Endodermal cell (in vitro differentiated cells): ENCODE measurements at regions not wholly inside any gene's neighbourhood (a gene's known extent, or its start where the extent isn't known, plus 50 kb on each side); places are given as distances from the start of the nearest gene placed in this dataset.

ENCODE experiments used
- DNase-seq: peaks from one replicate; pipeline ENCODE4 v3.0.0-alpha.2; 2017
- H3K27ac ChIP-seq: 2 replicates; pipeline ENCODE4 v1.5.1; 2013; ENCODE audit warnings: mild to moderate bottlenecking, low read depth, low read length, moderate library complexity
- H3K27me3 ChIP-seq: 2 replicates; pipeline ENCODE4 v1.6.1; 2013; ENCODE audit warnings: mild to moderate bottlenecking, low read length, moderate library complexity; ENCODE audit not compliant: insufficient read depth, control insufficient read depth, poor library complexity, severe bottlenecking
- H3K36me3 ChIP-seq: 2 replicates; pipeline ENCODE4 v1.7.0; 2013; ENCODE audit warnings: mild to moderate bottlenecking, low read length, moderate library complexity; ENCODE audit not compliant: control insufficient read depth, insufficient read depth
- H3K4me1 ChIP-seq: one replicate; pipeline ENCODE4 v1.7.0; 2013; ENCODE audit warnings: low read length; ENCODE audit not compliant: control insufficient read depth, insufficient read depth
- H3K4me3 ChIP-seq: 2 replicates; pipeline ENCODE4 v1.5.1; 2013; ENCODE audit warnings: mild to moderate bottlenecking, low read length, moderate library complexity
- H3K9ac ChIP-seq: 2 replicates; pipeline ENCODE4 v1.6.1; 2013; ENCODE audit warnings: mild to moderate bottlenecking, low read length, moderate library complexity; ENCODE audit not compliant: poor library complexity, severe bottlenecking; ENCODE audit errors: extremely low read depth
- H3K9me3 ChIP-seq: 2 replicates; pipeline ENCODE4 v1.6.1; 2013; ENCODE audit warnings: mild to moderate bottlenecking, low read length, moderate library complexity; ENCODE audit not compliant: control insufficient read depth
- H3K27ac Mint-ChIP-seq: 2 replicates; pipeline ENCODE4 v1.8.0; 2020; ENCODE audit warnings: mixed read lengths
- H3K27me3 Mint-ChIP-seq: 2 replicates; pipeline ENCODE4 v1.8.0; 2021; ENCODE audit warnings: mild to moderate bottlenecking, mixed read lengths; ENCODE audit not compliant: insufficient read depth
- H3K36me3 Mint-ChIP-seq: 2 replicates; pipeline ENCODE4 v1.8.0; 2020; ENCODE audit warnings: low read depth, mixed read lengths
- H3K4me1 Mint-ChIP-seq: 2 replicates; pipeline ENCODE4 v1.8.0; 2020; ENCODE audit warnings: mixed read lengths
- H3K4me3 Mint-ChIP-seq: 2 replicates; pipeline ENCODE4 v1.8.0; 2020; ENCODE audit warnings: mild to moderate bottlenecking, moderate library complexity, mixed read lengths
- H3K9me3 Mint-ChIP-seq: 2 replicates; pipeline ENCODE4 v1.8.0; 2020; ENCODE audit warnings: mild to moderate bottlenecking, mixed read lengths
- WGBS, 2 experiments: methylation state at CpG; one replicate each; pipeline versions ENCODE4 v1.1.5 to v1.1.7; 2013; ENCODE audit warnings: missing lambda C conversion rate in 2 of 2, mixed read lengths in 1 of 2; ENCODE audit not compliant: insufficient coverage in 1 of 2, insufficient read length in 1 of 2; 5-methylcytosine and 5-hydroxymethylcytosine counted together
- TF ChIP-seq, protein P1 (sequence below): fragments of 200-600 bp; sonication (generic); conservative IDR thresholded peaks from 2 replicates; pipeline ENCODE4 v1.5.0; 2021; ENCODE audit warnings: antibody characterized with exemption, mild to moderate bottlenecking

DNA sequence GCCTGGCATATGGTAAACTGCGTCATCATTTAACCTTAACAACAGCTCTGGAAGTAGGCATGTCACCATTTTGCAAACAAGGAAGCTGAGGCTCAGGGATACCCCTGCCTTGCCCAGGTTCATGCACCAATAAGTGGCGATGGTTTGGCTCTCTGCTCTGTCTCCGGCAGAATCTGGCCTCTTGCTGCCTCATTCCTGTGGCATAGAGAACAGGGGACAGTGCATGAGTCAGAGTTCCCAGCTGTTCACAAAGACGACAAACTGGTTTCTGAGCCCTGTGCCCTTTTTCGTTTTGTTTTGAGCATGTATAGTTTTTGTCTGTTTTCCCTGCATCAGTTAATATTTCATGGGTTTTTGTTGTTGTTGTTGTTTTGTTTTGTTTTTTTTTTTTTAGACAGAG is 236.8 kb downstream of the OPA1 start:
- Mint-ChIP-seq H3K27ac (no peak overlapping the region), H3K9me3 (no peaks in the 10 kb centered on the region), H3K4me3 (no peak overlapping the region), H3K36me3 (no peaks in the 10 kb centered on the region), H3K27me3 (peaks cover 10% of the 10 kb centered on the region), H3K4me1 (peaks cover 18% of the 10 kb centered on the region)
- H3K9me3 ChIP-seq, result no peaks in the 10 kb centered on the region
- no peaks in the 10 kb centered on the region for H3K36me3 ChIP-seq
- H3K4me1 ChIP-seq, result peaks cover 11% of the 10 kb centered on the region
- TF ChIP-seq, protein P1, sequence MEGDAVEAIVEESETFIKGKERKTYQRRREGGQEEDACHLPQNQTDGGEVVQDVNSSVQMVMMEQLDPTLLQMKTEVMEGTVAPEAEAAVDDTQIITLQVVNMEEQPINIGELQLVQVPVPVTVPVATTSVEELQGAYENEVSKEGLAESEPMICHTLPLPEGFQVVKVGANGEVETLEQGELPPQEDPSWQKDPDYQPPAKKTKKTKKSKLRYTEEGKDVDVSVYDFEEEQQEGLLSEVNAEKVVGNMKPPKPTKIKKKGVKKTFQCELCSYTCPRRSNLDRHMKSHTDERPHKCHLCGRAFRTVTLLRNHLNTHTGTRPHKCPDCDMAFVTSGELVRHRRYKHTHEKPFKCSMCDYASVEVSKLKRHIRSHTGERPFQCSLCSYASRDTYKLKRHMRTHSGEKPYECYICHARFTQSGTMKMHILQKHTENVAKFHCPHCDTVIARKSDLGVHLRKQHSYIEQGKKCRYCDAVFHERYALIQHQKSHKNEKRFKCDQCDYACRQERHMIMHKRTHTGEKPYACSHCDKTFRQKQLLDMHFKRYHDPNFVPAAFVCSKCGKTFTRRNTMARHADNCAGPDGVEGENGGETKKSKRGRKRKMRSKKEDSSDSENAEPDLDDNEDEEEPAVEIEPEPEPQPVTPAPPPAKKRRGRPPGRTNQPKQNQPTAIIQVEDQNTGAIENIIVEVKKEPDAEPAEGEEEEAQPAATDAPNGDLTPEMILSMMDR, result no peak
- H3K27ac ChIP-seq, result no peak overlapping the region
- peak; percentile 53 for DNase-seq
- 90 to 97% methylated on average over 4 to 5 of the region's 5 CpGs for WGBS, 2 experiments
- no peak overlapping the region for H3K4me3 ChIP-seq
- no peak overlapping the region for H3K9ac ChIP-seq
- no peaks in the 10 kb centered on the region for H3K27me3 ChIP-seq

DNA sequence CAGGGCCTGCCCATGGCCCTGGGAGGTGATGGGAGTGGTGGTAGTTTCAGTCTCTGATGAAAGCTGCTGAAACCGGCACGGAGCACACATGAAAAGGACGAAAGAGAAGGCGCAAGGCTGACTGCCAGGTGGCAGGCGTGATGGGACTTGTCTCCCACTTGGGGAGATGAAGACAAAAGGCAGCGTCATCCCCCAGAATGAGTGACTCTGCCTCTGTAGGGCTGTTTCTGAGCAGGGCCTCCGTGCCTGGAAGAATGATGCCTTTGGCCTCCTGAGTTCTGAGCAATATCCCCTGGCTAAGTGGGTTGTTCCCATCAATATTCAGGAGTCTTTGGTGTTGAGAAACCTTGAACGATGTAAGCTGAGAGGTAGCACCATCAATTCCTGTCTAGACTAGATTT is 237.8 kb downstream of the OPA1 start:
- H3K36me3 Mint-ChIP-seq, result no peaks in the 10 kb centered on the region
- no peak overlapping the region for H3K9ac ChIP-seq
- 91 to 98% methylated on average over 6 to 8 of the region's 8 CpGs for WGBS, 2 experiments
- H3K27ac Mint-ChIP-seq, result no peak overlapping the region
- no peaks in the 10 kb centered on the region for H3K9me3 ChIP-seq
- H3K9me3 Mint-ChIP-seq, result no peaks in the 10 kb centered on the region
- no peaks in the 10 kb centered on the region for H3K36me3 ChIP-seq
- no peak overlapping the region for H3K4me3 Mint-ChIP-seq
- no peak overlapping the region for H3K4me3 ChIP-seq
- peaks cover 16% of the 10 kb centered on the region for H3K4me1 Mint-ChIP-seq
- peaks cover 10% of the 10 kb centered on the region for H3K4me1 ChIP-seq
- H3K27me3 ChIP-seq, result no peaks in the 10 kb centered on the region
- H3K27ac ChIP-seq, result no peak overlapping the region
- TF ChIP-seq, protein P1, result no peak
- DNase-seq, result no peak
- H3K27me3 Mint-ChIP-seq, result peaks cover 10% of the 10 kb centered on the region

DNA sequence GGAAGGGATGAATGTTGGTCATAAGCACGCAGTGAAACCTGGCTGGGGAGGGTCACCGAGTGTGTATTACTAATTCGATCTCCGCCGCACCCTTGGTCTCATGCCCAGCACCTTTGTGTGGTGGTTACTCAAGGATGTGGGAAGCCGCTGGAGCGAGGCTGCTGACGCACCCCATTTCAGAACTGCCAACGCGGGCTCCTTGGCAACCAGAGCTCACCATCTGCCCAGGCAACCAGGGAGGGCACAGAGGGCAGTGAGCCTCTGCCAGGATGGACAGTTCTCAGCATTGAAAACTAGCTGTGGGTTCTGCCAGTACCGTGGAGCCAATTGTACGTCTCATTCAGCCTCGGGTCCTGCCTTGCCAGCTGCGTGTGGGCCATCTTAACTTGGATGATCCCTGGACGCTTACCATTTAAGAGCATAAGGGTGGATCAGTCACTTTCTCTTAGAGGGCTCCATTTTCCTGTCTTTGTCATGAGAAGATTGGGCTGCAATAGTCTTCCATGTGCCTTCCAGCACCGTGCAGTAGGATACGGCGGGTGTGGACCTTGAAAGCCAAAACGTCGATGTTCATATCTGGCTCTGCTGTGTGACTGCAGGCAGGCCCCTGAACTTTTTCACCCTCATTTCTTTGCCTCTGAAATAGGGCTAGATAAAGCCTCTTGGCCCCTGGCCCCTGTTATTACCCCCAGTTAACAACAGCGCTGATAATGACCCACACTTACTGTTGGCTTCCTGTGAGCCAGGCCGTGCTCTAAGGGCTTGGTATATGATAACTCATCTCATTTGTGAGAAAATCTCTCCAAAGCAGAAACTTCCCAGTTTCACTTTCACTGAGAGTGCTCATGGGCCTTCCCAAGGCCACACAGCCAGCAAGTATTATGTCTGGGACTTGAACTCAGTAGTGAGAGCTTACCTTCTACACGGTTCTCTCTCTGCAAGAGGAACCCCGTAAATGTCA is 238.8 kb downstream of the OPA1 start:
- Histone ChIP-seq H3K27me3 (no peaks in the 10 kb centered on the region), H3K36me3 (no peaks in the 10 kb centered on the region), H3K9me3 (no peaks in the 10 kb centered on the region), H3K4me1 (peaks cover 4% of the 10 kb centered on the region), H3K27ac (no peak overlapping the region), H3K4me3 (no peak overlapping the region), H3K9ac (no peak overlapping the region)
- H3K4me1 Mint-ChIP-seq, result peaks cover 10% of the 10 kb centered on the region
- TF ChIP-seq, protein P1, result no peak
- peak; percentile 24 for DNase-seq
- no peak overlapping the region for H3K4me3 Mint-ChIP-seq
- WGBS, 2 experiments, result 95 to 96% methylated on average over 22 to 24 of the region's 24 CpGs
- peaks cover 10% of the 10 kb centered on the region for H3K27me3 Mint-ChIP-seq
- H3K9me3 Mint-ChIP-seq, result no peaks in the 10 kb centered on the region
- no peaks in the 10 kb centered on the region for H3K36me3 Mint-ChIP-seq
- H3K27ac Mint-ChIP-seq, result no peak overlapping the region
